SK-N-SH treated with all-trans-retinoic acid at 6 μM for 48 hours (cell line): ENCODE measurements at regions not wholly inside any gene's neighbourhood (a gene's known extent, or its start where the extent isn't known, plus 50 kb on each side); places are given as distances from the start of the nearest gene placed in this dataset.

Experiments
- CREB5 ChIP-seq: fragments of 250-450 bp; sonication (Bioruptor Pico); IDR thresholded peaks from 2 replicates; pipeline ENCODE4 v1.5.1; 2020; ENCODE audit warnings: low read depth, mild to moderate bottlenecking, moderate library complexity
- CSDC2 ChIP-seq: fragments of 250-450 bp; sonication (Bioruptor Pico); IDR thresholded peaks from 2 replicates; pipeline ENCODE4 v1.5.0; 2020; ENCODE audit warnings: mild to moderate bottlenecking, moderate library complexity
- ISL1 ChIP-seq: fragments of 250-450 bp; sonication (Bioruptor Pico); IDR thresholded peaks from 2 replicates; pipeline ENCODE4 v2.1.2; 2022; ENCODE audit warnings: mild to moderate bottlenecking, moderate library complexity
- OSR1 ChIP-seq: fragments of 250-450 bp; sonication (Bioruptor Pico); IDR thresholded peaks from 2 replicates; pipeline ENCODE4 v1.8.0; 2022; ENCODE audit warnings: moderate library complexity, mild to moderate bottlenecking, inconsistent platforms
- PATZ1 ChIP-seq: fragments of 250-450 bp; sonication (Bioruptor Pico); IDR thresholded peaks from 2 replicates; pipeline ENCODE4 v1.8.0; 2020; ENCODE audit warnings: mild to moderate bottlenecking, moderate library complexity, borderline replicate concordance
- RARB ChIP-seq: fragments of 250-450 bp; sonication (Bioruptor Pico); IDR thresholded peaks from 2 replicates; pipeline ENCODE4 v1.8.0; 2021; ENCODE audit warnings: mild to moderate bottlenecking, moderate library complexity
- SNAI2 ChIP-seq: fragments of 250-450 bp; sonication (Bioruptor Pico); IDR thresholded peaks from 2 replicates; pipeline ENCODE4 v1.5.0; 2020; ENCODE audit warnings: mild to moderate bottlenecking, moderate library complexity
- ZC3H10 ChIP-seq: fragments of 250-450 bp; sonication (Bioruptor Pico); IDR thresholded peaks from 2 replicates; pipeline ENCODE4 v1.5.1; 2021; ENCODE audit warnings: mild to moderate bottlenecking, moderate library complexity
- ZFP3 ChIP-seq: fragments of 250-450 bp; sonication (Bioruptor Pico); IDR thresholded peaks from 2 replicates; pipeline ENCODE4 v1.5.0; 2020; ENCODE audit warnings: mild to moderate bottlenecking, moderate library complexity
- ZFP30 ChIP-seq: fragments of 450-650 bp; formaldehyde crosslinking; IDR thresholded peaks from 2 replicates; pipeline ENCODE4 v1.5.0; 2022; ENCODE audit warnings: mild to moderate bottlenecking, moderate library complexity
- TF ChIP-seq, protein P1 (sequence below): fragments of 250-450 bp; sonication (Bioruptor Pico); IDR thresholded peaks from 2 replicates; pipeline ENCODE4 v1.8.0; 2021; ENCODE audit warnings: low read depth, mild to moderate bottlenecking, moderate library complexity, borderline replicate concordance
- TF ChIP-seq, protein P2 (sequence below): fragments of 250-450 bp; sonication (Bioruptor Pico); IDR thresholded peaks from 2 replicates; pipeline ENCODE4 v1.5.1; 2021; ENCODE audit warnings: mild to moderate bottlenecking, moderate library complexity

GRCh38 chr6:108758884-108759283 is 89.3 kb upstream of the ARMC2 start:
- TF ChIP-seq RARB (CRISPR knock-in tag), result no peak
- no peak for TF ChIP-seq CSDC2 (CRISPR knock-in tag)
- no peak for TF ChIP-seq PATZ1 (CRISPR knock-in tag)
- TF ChIP-seq, protein P1, sequence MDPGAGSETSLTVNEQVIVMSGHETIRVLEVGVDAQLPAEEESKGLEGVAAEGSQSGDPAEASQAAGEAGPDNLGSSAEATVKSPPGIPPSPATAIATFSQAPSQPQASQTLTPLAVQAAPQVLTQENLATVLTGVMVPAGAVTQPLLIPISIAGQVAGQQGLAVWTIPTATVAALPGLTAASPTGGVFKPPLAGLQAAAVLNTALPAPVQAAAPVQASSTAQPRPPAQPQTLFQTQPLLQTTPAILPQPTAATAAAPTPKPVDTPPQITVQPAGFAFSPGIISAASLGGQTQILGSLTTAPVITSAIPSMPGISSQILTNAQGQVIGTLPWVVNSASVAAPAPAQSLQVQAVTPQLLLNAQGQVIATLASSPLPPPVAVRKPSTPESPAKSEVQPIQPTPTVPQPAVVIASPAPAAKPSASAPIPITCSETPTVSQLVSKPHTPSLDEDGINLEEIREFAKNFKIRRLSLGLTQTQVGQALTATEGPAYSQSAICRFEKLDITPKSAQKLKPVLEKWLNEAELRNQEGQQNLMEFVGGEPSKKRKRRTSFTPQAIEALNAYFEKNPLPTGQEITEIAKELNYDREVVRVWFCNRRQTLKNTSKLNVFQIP, result no peak
- TF ChIP-seq, protein P2, sequence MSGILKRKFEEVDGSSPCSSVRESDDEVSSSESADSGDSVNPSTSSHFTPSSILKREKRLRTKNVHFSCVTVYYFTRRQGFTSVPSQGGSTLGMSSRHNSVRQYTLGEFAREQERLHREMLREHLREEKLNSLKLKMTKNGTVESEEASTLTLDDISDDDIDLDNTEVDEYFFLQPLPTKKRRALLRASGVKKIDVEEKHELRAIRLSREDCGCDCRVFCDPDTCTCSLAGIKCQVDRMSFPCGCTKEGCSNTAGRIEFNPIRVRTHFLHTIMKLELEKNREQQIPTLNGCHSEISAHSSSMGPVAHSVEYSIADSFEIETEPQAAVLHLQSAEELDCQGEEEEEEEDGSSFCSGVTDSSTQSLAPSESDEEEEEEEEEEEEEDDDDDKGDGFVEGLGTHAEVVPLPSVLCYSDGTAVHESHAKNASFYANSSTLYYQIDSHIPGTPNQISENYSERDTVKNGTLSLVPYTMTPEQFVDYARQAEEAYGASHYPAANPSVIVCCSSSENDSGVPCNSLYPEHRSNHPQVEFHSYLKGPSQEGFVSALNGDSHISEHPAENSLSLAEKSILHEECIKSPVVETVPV (CRISPR knock-in tag), result no peak
- no peak for TF ChIP-seq ZFP30
- no peak for TF ChIP-seq ZC3H10 (CRISPR knock-in tag)
- TF ChIP-seq ZFP3 (CRISPR knock-in tag), result no peak
- TF ChIP-seq SNAI2, result no peak
- TF ChIP-seq CREB5 (CRISPR knock-in tag), result no peak
- no peak for TF ChIP-seq ISL1 (CRISPR knock-in tag)
- no peak for TF ChIP-seq OSR1 (CRISPR knock-in tag)
